Endothelial cell (in vitro differentiated cells): ENCODE measurements at regions not wholly inside any gene's neighbourhood (a gene's known extent, or its start where the extent isn't known, plus 50 kb on each side); places are given as distances from the start of the nearest gene placed in this dataset.

Experiments used
- DNase-seq: peaks from one replicate; pipeline ENCODE4 v3.0.0; 2021; ENCODE audit warnings: low spot score
- H3K27ac Mint-ChIP-seq: one replicate; pipeline ENCODE4 v1.8.0; 2021; ENCODE audit warnings: mixed read lengths, inconsistent platforms; ENCODE audit not compliant: unreplicated experiment
- H3K27me3 Mint-ChIP-seq: one replicate; pipeline ENCODE4 v1.8.0; 2021; ENCODE audit warnings: mild to moderate bottlenecking, moderate library complexity, mixed read lengths, inconsistent platforms; ENCODE audit not compliant: unreplicated experiment
- H3K36me3 Mint-ChIP-seq: one replicate; pipeline ENCODE4 v1.8.0; 2021; ENCODE audit warnings: mild to moderate bottlenecking, low read depth, mixed read lengths, inconsistent platforms; ENCODE audit not compliant: unreplicated experiment
- H3K4me1 Mint-ChIP-seq: one replicate; pipeline ENCODE4 v1.8.0; 2021; ENCODE audit warnings: mild to moderate bottlenecking, mixed read lengths, inconsistent platforms; ENCODE audit not compliant: unreplicated experiment
- H3K4me3 Mint-ChIP-seq: one replicate; pipeline ENCODE4 v1.8.0; 2021; ENCODE audit warnings: mild to moderate bottlenecking, mixed read lengths, inconsistent platforms; ENCODE audit not compliant: unreplicated experiment
- H3K9me3 Mint-ChIP-seq: one replicate; pipeline ENCODE4 v1.8.0; 2021; ENCODE audit warnings: mixed read lengths, inconsistent platforms; ENCODE audit not compliant: unreplicated experiment
- CTCF ChIP-seq: fragments of 200-600 bp; sonication (generic); IDR thresholded peaks from one replicate; pipeline ENCODE4 v1.5.0; 2021; ENCODE audit warnings: antibody characterized with exemption; ENCODE audit not compliant: unreplicated experiment

- DNase-seq: peak; percentile 14
- Mint-ChIP-seq H3K27me3 (peaks cover 4% of the 10 kb centered on the region), H3K9me3 (no peaks in the 10 kb centered on the region), H3K4me3 (peak overlapping the region; percentile 85), H3K27ac (no peak overlapping the region), H3K4me1 (peaks cover 3% of the 10 kb centered on the region), H3K36me3 (no peaks in the 10 kb centered on the region)
- TF ChIP-seq CTCF: no peak
Observed at GRCh38 chr14:54220071-54220703, 176.6 kb upstream of the CDKN3 start.

GRCh38 chr14:54220704-54221431 is 175.9 kb upstream of the CDKN3 start:
- no peak overlapping the region for H3K4me3 Mint-ChIP-seq
- peaks cover 4% of the 10 kb centered on the region for H3K27me3 Mint-ChIP-seq
- no peaks in the 10 kb centered on the region for H3K9me3 Mint-ChIP-seq
- no peak overlapping the region for H3K27ac Mint-ChIP-seq
- TF ChIP-seq CTCF: no peak
- DNase-seq: no peak
- H3K36me3 Mint-ChIP-seq: no peaks in the 10 kb centered on the region
- H3K4me1 Mint-ChIP-seq: peaks cover 3% of the 10 kb centered on the region

- H3K27ac Mint-ChIP-seq: no peak overlapping the region
- peaks cover 3% of the 10 kb centered on the region for H3K4me1 Mint-ChIP-seq
- H3K4me3 Mint-ChIP-seq: no peak overlapping the region
- H3K9me3 Mint-ChIP-seq: no peaks in the 10 kb centered on the region
- no peak for DNase-seq
- no peak for TF ChIP-seq CTCF
- no peaks in the 10 kb centered on the region for H3K36me3 Mint-ChIP-seq
- H3K27me3 Mint-ChIP-seq: peaks cover 4% of the 10 kb centered on the region
Observed at GRCh38 chr14:54221432-54221803, 175.4 kb upstream of the CDKN3 start.

- no peaks in the 10 kb centered on the region for H3K9me3 Mint-ChIP-seq
- DNase-seq: no peak
- no peaks in the 10 kb centered on the region for H3K36me3 Mint-ChIP-seq
- peaks cover 3% of the 10 kb centered on the region for H3K4me1 Mint-ChIP-seq
- peaks cover 4% of the 10 kb centered on the region for H3K27me3 Mint-ChIP-seq
- no peak overlapping the region for H3K27ac Mint-ChIP-seq
- TF ChIP-seq CTCF: no peak
- H3K4me3 Mint-ChIP-seq: no peak overlapping the region
Observed at GRCh38 chr14:54221971-54222370, 174.8 kb upstream of the CDKN3 start.

- H3K27ac Mint-ChIP-seq: no peak overlapping the region
- no peak overlapping the region for H3K4me3 Mint-ChIP-seq
- no peak for DNase-seq
- no peaks in the 10 kb centered on the region for H3K36me3 Mint-ChIP-seq
- no peaks in the 10 kb centered on the region for H3K9me3 Mint-ChIP-seq
- peaks cover 4% of the 10 kb centered on the region for H3K27me3 Mint-ChIP-seq
- H3K4me1 Mint-ChIP-seq: peaks cover 3% of the 10 kb centered on the region
- TF ChIP-seq CTCF: no peak
Observed at GRCh38 chr14:54223831-54224402, 172.9 kb upstream of the CDKN3 start.
